ENCODE measurements at regions not wholly inside any gene's neighbourhood (a gene's known extent, or its start where the extent isn't known, plus 50 kb on each side); places are given as distances from the start of the nearest gene placed in this dataset.
"Not testable (repeated sequence)": the region's sequence is repeated elsewhere in the genome, so short reads cannot be mapped to it uniquely, and the experiment has no call there.

- no peak overlapping the region for H3K27ac Mint-ChIP-seq
- H3K36me3 Mint-ChIP-seq, result no peaks in the 10 kb centered on the region
- Histone ChIP-seq H3K9me3 (ENCODE audit: low read length) (no peaks in the 10 kb centered on the region), H3K4me1 (ENCODE audit: insufficient read depth, low read length) (no peaks in the 10 kb centered on the region), H3K4me3 (ENCODE audit: low read length) (no peak overlapping the region), H3K27me3 (ENCODE audit: insufficient read depth, low read length, poor library complexity, severe bottlenecking) (no peaks in the 10 kb centered on the region), H3K36me3 (ENCODE audit: insufficient read depth, low read length) (no peaks in the 10 kb centered on the region), H3K27ac (ENCODE audit: low read depth, low read length) (no peak overlapping the region)
- CTCF ChIA-PET, result no interaction called here
- H3K9me3 Mint-ChIP-seq, result peaks cover 0 to 20% (median 11%) of the 10 kb centered on the region in 5 donors
- H3K27me3 Mint-ChIP-seq, result no peaks in the 10 kb centered on the region
- no peak overlapping the region for H3K4me3 Mint-ChIP-seq
- H3K4me1 Mint-ChIP-seq, result no peaks in the 10 kb centered on the region
- POLR2A ChIA-PET, result no interaction called here
- no peak for DNase-seq
These were observed 1648.0 kb downstream of the OLFM4 start for GRCh38 chr13:54676526-54677113.

GRCh38 chr13:54682184-54682583, 1653.6 kb downstream of the OLFM4 start:
- no peaks in the 10 kb centered on the region for H3K4me1 Mint-ChIP-seq

GRCh38 chr13:54687173-54687572, 1658.6 kb downstream of the OLFM4 start:
- peaks cover 5 to 31% (median 9%) of the 10 kb centered on the region in 5 donors for H3K9me3 Mint-ChIP-seq
- Histone ChIP-seq H3K4me3 (ENCODE audit: low read length) (no peak overlapping the region), H3K9me3 (ENCODE audit: low read length) (no peaks in the 10 kb centered on the region), H3K36me3 (ENCODE audit: insufficient read depth, low read length) (no peaks in the 10 kb centered on the region), H3K27me3 (ENCODE audit: insufficient read depth, low read length, poor library complexity, severe bottlenecking) (no peaks in the 10 kb centered on the region), H3K27ac (ENCODE audit: low read depth, low read length) (no peak overlapping the region), H3K4me1 (ENCODE audit: insufficient read depth, low read length) (no peaks in the 10 kb centered on the region)
- ChIA-PET CTCF (no interaction called here), POLR2A (no interaction called here)
- H3K4me1 Mint-ChIP-seq, result no peaks in the 10 kb centered on the region
- no peak overlapping the region for H3K27ac Mint-ChIP-seq
- no peak overlapping the region for H3K4me3 Mint-ChIP-seq
- no peaks in the 10 kb centered on the region for H3K27me3 Mint-ChIP-seq
- DNase-seq, result no peak
- H3K36me3 Mint-ChIP-seq, result no peaks in the 10 kb centered on the region

More at GRCh38 chr13:54682184-54682583, 1653.6 kb downstream of the OLFM4 start:
- H3K36me3 Mint-ChIP-seq, result no peaks in the 10 kb centered on the region
- no peak overlapping the region for H3K4me3 ChIP-seq (ENCODE audit: low read length)
- H3K4me1 ChIP-seq (ENCODE audit: insufficient read depth, low read length), result no peaks in the 10 kb centered on the region
- no peak overlapping the region for H3K27ac Mint-ChIP-seq
- peaks cover 0 to 30% (median 17%) of the 10 kb centered on the region in 5 donors for H3K9me3 Mint-ChIP-seq
- ChIA-PET POLR2A (no interaction called here), CTCF (no interaction called here)
- no peak overlapping the region for H3K4me3 Mint-ChIP-seq
- H3K36me3 ChIP-seq (ENCODE audit: insufficient read depth, low read length), result no peaks in the 10 kb centered on the region
- DNase-seq, result no peak
- H3K27me3 ChIP-seq (ENCODE audit: insufficient read depth, low read length, poor library complexity, severe bottlenecking), result no peaks in the 10 kb centered on the region
- no peaks in the 10 kb centered on the region for H3K9me3 ChIP-seq (ENCODE audit: low read length)
- no peak overlapping the region for H3K27ac ChIP-seq (ENCODE audit: low read depth, low read length)
- no peaks in the 10 kb centered on the region for H3K27me3 Mint-ChIP-seq

GRCh38 chr13:54699831-54700230, 1671.2 kb downstream of the OLFM4 start:
- H3K27me3 Mint-ChIP-seq, result no peaks in the 10 kb centered on the region
- Histone ChIP-seq H3K27ac (ENCODE audit: low read depth, low read length) (no peak overlapping the region), H3K36me3 (ENCODE audit: insufficient read depth, low read length) (no peaks in the 10 kb centered on the region), H3K4me3 (ENCODE audit: low read length) (no peak overlapping the region), H3K4me1 (ENCODE audit: insufficient read depth, low read length) (no peaks in the 10 kb centered on the region), H3K27me3 (ENCODE audit: insufficient read depth, low read length, poor library complexity, severe bottlenecking) (no peaks in the 10 kb centered on the region), H3K9me3 (ENCODE audit: low read length) (no peaks in the 10 kb centered on the region)
- CTCF ChIA-PET, result no interaction called here
- POLR2A ChIA-PET, result no interaction called here
- no peak overlapping the region for H3K27ac Mint-ChIP-seq
- H3K4me1 Mint-ChIP-seq, result no peaks in the 10 kb centered on the region
- no peak overlapping the region for H3K4me3 Mint-ChIP-seq
- no peaks in the 10 kb centered on the region for H3K36me3 Mint-ChIP-seq
- peaks cover 5 to 19% (median 17%) of the 10 kb centered on the region in 5 donors for H3K9me3 Mint-ChIP-seq
- DNase-seq, result no peak

GRCh38 chr13:54705738-54706137, 1677.1 kb downstream of the OLFM4 start:
- Histone ChIP-seq H3K27me3 (ENCODE audit: insufficient read depth, low read length, poor library complexity, severe bottlenecking) (no peaks in the 10 kb centered on the region), H3K4me1 (ENCODE audit: insufficient read depth, low read length) (no peaks in the 10 kb centered on the region), H3K4me3 (ENCODE audit: low read length) (no peak overlapping the region), H3K9me3 (ENCODE audit: low read length) (peaks cover 6% of the 10 kb centered on the region), H3K36me3 (ENCODE audit: insufficient read depth, low read length) (no peaks in the 10 kb centered on the region), H3K27ac (ENCODE audit: low read depth, low read length) (no peak overlapping the region)
- Mint-ChIP-seq H3K36me3 (no peaks in the 10 kb centered on the region), H3K9me3 (peaks cover 5 to 18% (median 7%) of the 10 kb centered on the region in 5 donors), H3K4me3 (no peak overlapping the region), H3K27me3 (no peaks in the 10 kb centered on the region), H3K4me1 (no peaks in the 10 kb centered on the region), H3K27ac (no peak overlapping the region)
- POLR2A ChIA-PET, result no interaction called here
- CTCF ChIA-PET, result no interaction called here
- no peak for DNase-seq

GRCh38 chr13:54706336-54706735, 1677.7 kb downstream of the OLFM4 start:
- H3K4me3 ChIP-seq (ENCODE audit: low read length), result no peak overlapping the region
- no peak overlapping the region for H3K27ac ChIP-seq (ENCODE audit: low read depth, low read length)
- peaks cover 6% of the 10 kb centered on the region for H3K9me3 ChIP-seq (ENCODE audit: low read length)
- H3K36me3 ChIP-seq (ENCODE audit: insufficient read depth, low read length), result no peaks in the 10 kb centered on the region
- DNase-seq, result no peak
- Mint-ChIP-seq H3K27ac (no peak overlapping the region), H3K4me3 (no peak overlapping the region), H3K27me3 (no peaks in the 10 kb centered on the region), H3K9me3 (peaks cover 1 to 21% (median 7%) of the 10 kb centered on the region in 5 donors), H3K4me1 (no peaks in the 10 kb centered on the region), H3K36me3 (no peaks in the 10 kb centered on the region)
- ChIA-PET POLR2A (no interaction called here), CTCF (no interaction called here)
- no peaks in the 10 kb centered on the region for H3K4me1 ChIP-seq (ENCODE audit: insufficient read depth, low read length)
- H3K27me3 ChIP-seq (ENCODE audit: insufficient read depth, low read length, poor library complexity, severe bottlenecking), result no peaks in the 10 kb centered on the region

GRCh38 chr13:54709546-54709945, 1680.9 kb downstream of the OLFM4 start:
- CTCF ChIA-PET, result no interaction called here
- Histone ChIP-seq H3K27me3 (ENCODE audit: insufficient read depth, low read length, poor library complexity, severe bottlenecking) (no peaks in the 10 kb centered on the region), H3K4me3 (ENCODE audit: low read length) (no peak overlapping the region), H3K27ac (ENCODE audit: low read depth, low read length) (no peak overlapping the region), H3K36me3 (ENCODE audit: insufficient read depth, low read length) (no peaks in the 10 kb centered on the region), H3K9me3 (ENCODE audit: low read length) (peaks cover 6% of the 10 kb centered on the region), H3K4me1 (ENCODE audit: insufficient read depth, low read length) (no peaks in the 10 kb centered on the region)
- H3K27me3 Mint-ChIP-seq, result no peaks in the 10 kb centered on the region
- no peak overlapping the region for H3K27ac Mint-ChIP-seq
- POLR2A ChIA-PET, result no interaction called here
- DNase-seq, result no peak
- no peak overlapping the region for H3K4me3 Mint-ChIP-seq
- H3K9me3 Mint-ChIP-seq, result peaks cover 5 to 20% (median 10%) of the 10 kb centered on the region in 5 donors
- H3K36me3 Mint-ChIP-seq, result no peaks in the 10 kb centered on the region
- no peaks in the 10 kb centered on the region for H3K4me1 Mint-ChIP-seq

GRCh38 chr13:54733639-54734038, 1705.0 kb downstream of the OLFM4 start:
- H3K9me3 ChIP-seq (ENCODE audit: low read length), result no peaks in the 10 kb centered on the region
- Mint-ChIP-seq H3K27me3 (no peaks in the 10 kb centered on the region), H3K36me3 (no peaks in the 10 kb centered on the region)

GRCh38 chr13:54737211-54737610, 1708.6 kb downstream of the OLFM4 start:
- H3K9me3 ChIP-seq (ENCODE audit: low read length); H3K36me3 ChIP-seq (ENCODE audit: insufficient read depth, low read length); H3K27ac ChIP-seq (ENCODE audit: low read depth, low read length); H3K4me3 Mint-ChIP-seq; H3K4me3 ChIP-seq (ENCODE audit: low read length); H3K27me3 Mint-ChIP-seq; H3K4me1 Mint-ChIP-seq; CTCF ChIA-PET; POLR2A ChIA-PET; H3K36me3 Mint-ChIP-seq; DNase-seq; H3K27ac Mint-ChIP-seq; H3K27me3 ChIP-seq (ENCODE audit: insufficient read depth, low read length, poor library complexity, severe bottlenecking); H3K4me1 ChIP-seq (ENCODE audit: insufficient read depth, low read length): not testable (repeated sequence)
- peaks cover 0 to 12% (median 7%) of the 10 kb centered on the region in 5 donors for H3K9me3 Mint-ChIP-seq

More at GRCh38 chr13:54733639-54734038, 1705.0 kb downstream of the OLFM4 start:
- Mint-ChIP-seq H3K4me1 (no peaks in the 10 kb centered on the region), H3K27ac (no peak overlapping the region), H3K4me3 (no peak overlapping the region), H3K9me3 (peaks cover 6 to 22% (median 9%) of the 10 kb centered on the region in 5 donors)
- no peak overlapping the region for H3K4me3 ChIP-seq (ENCODE audit: low read length)
- H3K27ac ChIP-seq (ENCODE audit: low read depth, low read length), result no peak overlapping the region
- no peaks in the 10 kb centered on the region for H3K4me1 ChIP-seq (ENCODE audit: insufficient read depth, low read length)
- no peaks in the 10 kb centered on the region for H3K27me3 ChIP-seq (ENCODE audit: insufficient read depth, low read length, poor library complexity, severe bottlenecking)
- DNase-seq, result no peak
- ChIA-PET POLR2A (no interaction called here), CTCF (no interaction called here)
- no peaks in the 10 kb centered on the region for H3K36me3 ChIP-seq (ENCODE audit: insufficient read depth, low read length)

Data from CD8-positive, alpha-beta memory T cell (primary cell).